ENCODE measurements at regions not wholly inside any gene's neighbourhood (a gene's known extent, or its start where the extent isn't known, plus 50 kb on each side); places are given as distances from the start of the nearest gene placed in this dataset.

- H3K27ac ChIP-seq, result no peak overlapping the region
- H3K4me3 ChIP-seq (ENCODE audit: low read depth, low read length), result no peak overlapping the region
- H3K9me3 ChIP-seq (ENCODE audit: control insufficient read depth, low read length), result no peaks in the 10 kb centered on the region
- no peaks in the 10 kb centered on the region for H3K79me2 ChIP-seq
- TF ChIP-seq, protein P1, sequence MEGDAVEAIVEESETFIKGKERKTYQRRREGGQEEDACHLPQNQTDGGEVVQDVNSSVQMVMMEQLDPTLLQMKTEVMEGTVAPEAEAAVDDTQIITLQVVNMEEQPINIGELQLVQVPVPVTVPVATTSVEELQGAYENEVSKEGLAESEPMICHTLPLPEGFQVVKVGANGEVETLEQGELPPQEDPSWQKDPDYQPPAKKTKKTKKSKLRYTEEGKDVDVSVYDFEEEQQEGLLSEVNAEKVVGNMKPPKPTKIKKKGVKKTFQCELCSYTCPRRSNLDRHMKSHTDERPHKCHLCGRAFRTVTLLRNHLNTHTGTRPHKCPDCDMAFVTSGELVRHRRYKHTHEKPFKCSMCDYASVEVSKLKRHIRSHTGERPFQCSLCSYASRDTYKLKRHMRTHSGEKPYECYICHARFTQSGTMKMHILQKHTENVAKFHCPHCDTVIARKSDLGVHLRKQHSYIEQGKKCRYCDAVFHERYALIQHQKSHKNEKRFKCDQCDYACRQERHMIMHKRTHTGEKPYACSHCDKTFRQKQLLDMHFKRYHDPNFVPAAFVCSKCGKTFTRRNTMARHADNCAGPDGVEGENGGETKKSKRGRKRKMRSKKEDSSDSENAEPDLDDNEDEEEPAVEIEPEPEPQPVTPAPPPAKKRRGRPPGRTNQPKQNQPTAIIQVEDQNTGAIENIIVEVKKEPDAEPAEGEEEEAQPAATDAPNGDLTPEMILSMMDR (IDR thresholded peaks at IDR 0.05), result no peak
- no peaks in the 10 kb centered on the region for H3K27me3 ChIP-seq (ENCODE audit: control insufficient read depth, insufficient read depth, low read length)
- no peak overlapping the region for H2AFZ ChIP-seq
- H3K36me3 ChIP-seq (ENCODE audit: control insufficient read depth, insufficient read depth, low read length), result no peaks in the 10 kb centered on the region
- no peaks in the 10 kb centered on the region for H3K4me1 ChIP-seq
- H3K4me2 ChIP-seq (ENCODE audit: low read length), result no peak overlapping the region
- H3K9ac ChIP-seq, result no peak overlapping the region
Observed at GRCh38 chr6:14910692-14911547, 334.9 kb upstream of the JARID2 start.

DNA sequence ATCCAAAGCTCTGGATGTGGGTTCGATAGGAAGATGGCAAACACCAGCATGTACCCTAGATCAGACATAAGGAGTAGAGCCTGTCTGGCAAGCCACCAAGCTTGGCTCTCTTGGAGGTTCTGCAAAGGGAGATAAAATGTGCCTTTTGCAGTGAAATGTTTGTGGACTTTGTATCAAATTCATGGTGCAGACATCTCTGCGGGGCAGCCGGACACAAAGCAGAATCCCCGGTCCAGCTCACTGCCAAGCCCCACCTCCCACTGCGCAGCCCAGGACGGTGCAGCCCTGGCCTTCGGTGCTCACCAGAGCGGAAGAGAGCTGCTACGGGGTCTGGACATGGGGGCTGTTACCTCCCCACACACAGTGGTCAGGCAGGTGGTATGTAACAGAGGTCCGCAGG, 333.6 kb upstream of the JARID2 start:
- H2AFZ ChIP-seq, result no peak overlapping the region
- no peaks in the 10 kb centered on the region for H3K27me3 ChIP-seq (ENCODE audit: control insufficient read depth, insufficient read depth, low read length)
- no peaks in the 10 kb centered on the region for H3K36me3 ChIP-seq (ENCODE audit: control insufficient read depth, insufficient read depth, low read length)
- no peak overlapping the region for H3K4me2 ChIP-seq (ENCODE audit: low read length)
- H3K9me3 ChIP-seq (ENCODE audit: control insufficient read depth, low read length), result no peaks in the 10 kb centered on the region
- H3K9ac ChIP-seq, result no peak overlapping the region
- H3K27ac ChIP-seq, result no peak overlapping the region
- TF ChIP-seq, protein P1 (IDR thresholded peaks at IDR 0.05), result no peak
- no peak overlapping the region for H3K4me3 ChIP-seq (ENCODE audit: low read depth, low read length)
- no peaks in the 10 kb centered on the region for H3K79me2 ChIP-seq
- no peaks in the 10 kb centered on the region for H3K4me1 ChIP-seq

- H3K79me2 ChIP-seq, result no peaks in the 10 kb centered on the region
- no peak overlapping the region for H3K4me3 ChIP-seq (ENCODE audit: low read depth, low read length)
- no peaks in the 10 kb centered on the region for H3K36me3 ChIP-seq (ENCODE audit: control insufficient read depth, insufficient read depth, low read length)
- H3K9ac ChIP-seq, result no peak overlapping the region
- H3K9me3 ChIP-seq (ENCODE audit: control insufficient read depth, low read length), result no peaks in the 10 kb centered on the region
- TF ChIP-seq, protein P1 (IDR thresholded peaks at IDR 0.05), result no peak
- no peak overlapping the region for H2AFZ ChIP-seq
- no peaks in the 10 kb centered on the region for H3K4me1 ChIP-seq
- no peak overlapping the region for H3K27ac ChIP-seq
- no peak overlapping the region for H3K4me2 ChIP-seq (ENCODE audit: low read length)
- H3K27me3 ChIP-seq (ENCODE audit: control insufficient read depth, insufficient read depth, low read length), result no peaks in the 10 kb centered on the region
Observed at GRCh38 chr6:14912706-14913105, 333.2 kb upstream of the JARID2 start.

DNA sequence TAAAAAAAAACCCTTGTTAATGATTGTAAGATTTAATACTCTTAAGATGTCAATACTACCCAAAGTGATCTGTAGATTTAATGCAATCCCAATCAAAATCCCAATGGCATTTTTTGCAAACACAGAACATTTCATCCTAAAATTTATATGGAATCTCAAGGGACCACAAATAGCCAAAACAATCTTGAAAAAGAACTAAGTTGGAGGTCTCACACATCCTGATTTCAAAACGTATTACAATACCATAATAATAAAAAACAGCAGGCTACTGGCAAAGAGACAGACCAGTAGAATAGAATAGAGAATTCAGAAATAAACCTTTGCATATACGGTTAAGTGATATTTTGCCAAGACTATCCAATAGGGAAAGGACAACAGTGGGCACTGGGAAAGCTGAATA, 331.9 kb upstream of the JARID2 start:
- Histone ChIP-seq H3K4me2 (ENCODE audit: low read length) (no peak overlapping the region), H3K4me1 (no peaks in the 10 kb centered on the region), H3K4me3 (ENCODE audit: low read depth, low read length) (no peak overlapping the region), H3K27ac (no peak overlapping the region), H3K9ac (no peak overlapping the region), H3K79me2 (no peaks in the 10 kb centered on the region), H3K27me3 (ENCODE audit: control insufficient read depth, insufficient read depth, low read length) (no peaks in the 10 kb centered on the region), H3K36me3 (ENCODE audit: control insufficient read depth, insufficient read depth, low read length) (no peaks in the 10 kb centered on the region), H2AFZ (no peak overlapping the region), H3K9me3 (ENCODE audit: control insufficient read depth, low read length) (no peaks in the 10 kb centered on the region)
- TF ChIP-seq, protein P1 (IDR thresholded peaks at IDR 0.05), result no peak

All from parathyroid adenoma (tissue), 2 donors.